ENCODE measurements at regions not wholly inside any gene's neighbourhood (a gene's known extent, or its start where the extent isn't known, plus 50 kb on each side); places are given as distances from the start of the nearest gene placed in this dataset.
"Not testable (repeated sequence)": the region's sequence is repeated elsewhere in the genome, so short reads cannot be mapped to it uniquely, and the experiment has no call there.

DNA sequence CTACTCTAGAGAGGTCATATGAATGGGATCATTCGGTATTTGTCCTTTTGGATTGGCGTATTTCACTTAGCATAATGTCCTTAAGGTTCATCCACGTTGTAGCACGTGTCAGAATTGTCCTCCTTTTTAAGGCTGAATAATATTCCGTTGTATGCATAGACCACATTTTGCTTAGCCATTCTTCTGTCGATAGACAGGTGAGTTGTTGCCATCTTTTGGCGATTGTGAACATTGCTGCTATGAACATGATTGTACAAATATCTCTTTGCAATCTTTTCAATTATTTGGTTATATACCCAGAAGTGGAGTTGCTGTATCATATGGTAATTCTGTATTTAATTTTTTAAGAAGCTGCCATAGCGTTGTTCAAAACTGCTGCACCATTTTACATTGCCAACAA lies 52.4 kb upstream of the GOLGA8J start:
- no peak for DNase-seq

DNA sequence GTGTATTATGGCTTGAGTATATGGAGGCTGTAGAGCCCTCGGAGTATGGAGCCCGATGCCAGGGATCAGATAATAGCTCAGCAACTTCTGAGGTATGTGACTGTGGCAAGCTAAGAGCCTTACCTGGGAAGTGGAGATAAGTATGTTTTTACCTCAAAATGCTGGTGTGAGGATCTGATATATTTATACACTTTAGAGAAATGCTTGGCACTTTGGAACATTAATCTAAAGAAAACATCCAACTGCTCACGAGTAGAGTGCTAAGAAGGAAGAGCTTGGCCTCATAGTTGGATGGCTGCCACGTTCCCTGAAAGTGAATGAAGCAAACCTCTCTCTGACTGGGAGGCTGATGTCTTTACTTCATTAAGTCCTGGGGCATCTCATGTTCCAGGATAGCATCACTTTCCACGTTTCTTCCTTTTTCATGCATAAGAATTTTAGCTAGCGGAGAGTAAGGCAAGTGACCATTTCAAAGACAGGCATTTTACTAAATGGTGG lies 58.9 kb upstream of the GOLGA8J start:
- no peak for DNase-seq

- no peak for DNase-seq
Measured at GRCh38 chr15:30010746-30011145, 72.0 kb upstream of the GOLGA8J start.

DNA sequence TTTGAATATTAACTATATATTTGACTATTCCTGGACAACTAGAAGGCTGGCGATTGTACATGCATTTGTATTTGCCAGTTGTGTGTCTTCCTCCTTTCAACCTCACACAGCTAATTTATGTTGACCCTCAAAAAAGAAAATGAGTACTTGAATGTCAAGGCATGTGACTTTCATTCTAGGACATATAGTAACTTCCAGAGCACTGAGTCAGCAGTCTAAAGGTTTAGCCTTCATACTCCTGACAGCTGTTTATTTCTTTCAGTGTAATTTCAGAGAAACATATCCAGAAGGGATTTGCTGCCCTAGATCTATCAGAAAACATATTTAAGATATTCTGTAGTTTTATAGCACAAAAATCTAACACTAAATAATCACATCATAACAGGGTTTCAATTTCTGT lies 74.6 kb upstream of the GOLGA8J start:
- no peak for DNase-seq

- DNase-seq, result no peak
Measured at GRCh38 chr15:30001602-30002001, 81.2 kb upstream of the GOLGA8J start.

GRCh38 chr15:29998033-29998432 lies 84.7 kb upstream of the GOLGA8J start:
- DNase-seq, result no peak

- no peak for DNase-seq
Measured at GRCh38 chr15:29997499-29997898, 85.3 kb upstream of the GOLGA8J start.

- DNase-seq, result no peak
Measured at GRCh38 chr15:29994284-29994683, 88.5 kb upstream of the GOLGA8J start.

DNA sequence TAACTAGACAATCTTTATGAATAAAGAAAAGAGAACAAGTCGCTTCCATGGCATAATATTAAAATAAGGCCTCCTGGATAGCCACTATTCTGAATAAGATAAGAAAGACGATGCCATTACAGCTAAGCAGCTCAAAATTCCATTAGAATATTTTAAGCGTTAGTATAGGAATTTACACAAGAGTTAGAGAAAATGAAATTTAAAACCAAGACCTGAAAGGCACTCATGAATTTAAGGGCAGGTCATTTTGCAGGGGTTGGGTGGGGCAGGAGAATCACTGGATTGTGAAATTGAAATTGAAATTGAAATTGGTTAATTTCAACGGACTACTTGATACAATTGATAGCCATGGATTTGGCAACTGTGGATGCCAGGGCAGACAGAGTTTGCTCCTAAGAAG lies 91.8 kb upstream of the GOLGA8J start:
- no peak for DNase-seq

DNA sequence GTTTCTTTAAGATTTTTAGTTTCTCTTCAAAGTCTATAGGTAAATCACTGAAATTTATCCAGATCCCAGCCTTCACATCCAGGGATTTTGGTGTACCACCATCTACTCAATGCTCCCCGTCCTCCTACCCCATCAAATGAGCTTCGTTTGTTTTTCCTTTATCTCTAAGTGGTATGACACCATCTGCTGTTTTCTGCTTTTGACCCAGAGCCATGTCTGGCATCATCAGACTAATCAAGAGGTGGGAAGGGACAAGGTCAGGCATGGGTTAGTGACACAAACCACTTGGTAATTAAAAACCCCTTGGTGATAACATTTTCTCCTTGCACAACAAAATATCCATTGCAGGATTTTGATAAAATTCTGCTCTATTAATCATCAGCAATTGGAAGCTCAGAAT lies 92.7 kb upstream of the GOLGA8J start:
- no peak for DNase-seq

- DNase-seq, result no peak
Measured at GRCh38 chr15:29988701-29989100, 94.1 kb upstream of the GOLGA8J start.

GRCh38 chr15:29986946-29987345 lies 95.8 kb upstream of the GOLGA8J start:
- DNase-seq, result no peak

DNA sequence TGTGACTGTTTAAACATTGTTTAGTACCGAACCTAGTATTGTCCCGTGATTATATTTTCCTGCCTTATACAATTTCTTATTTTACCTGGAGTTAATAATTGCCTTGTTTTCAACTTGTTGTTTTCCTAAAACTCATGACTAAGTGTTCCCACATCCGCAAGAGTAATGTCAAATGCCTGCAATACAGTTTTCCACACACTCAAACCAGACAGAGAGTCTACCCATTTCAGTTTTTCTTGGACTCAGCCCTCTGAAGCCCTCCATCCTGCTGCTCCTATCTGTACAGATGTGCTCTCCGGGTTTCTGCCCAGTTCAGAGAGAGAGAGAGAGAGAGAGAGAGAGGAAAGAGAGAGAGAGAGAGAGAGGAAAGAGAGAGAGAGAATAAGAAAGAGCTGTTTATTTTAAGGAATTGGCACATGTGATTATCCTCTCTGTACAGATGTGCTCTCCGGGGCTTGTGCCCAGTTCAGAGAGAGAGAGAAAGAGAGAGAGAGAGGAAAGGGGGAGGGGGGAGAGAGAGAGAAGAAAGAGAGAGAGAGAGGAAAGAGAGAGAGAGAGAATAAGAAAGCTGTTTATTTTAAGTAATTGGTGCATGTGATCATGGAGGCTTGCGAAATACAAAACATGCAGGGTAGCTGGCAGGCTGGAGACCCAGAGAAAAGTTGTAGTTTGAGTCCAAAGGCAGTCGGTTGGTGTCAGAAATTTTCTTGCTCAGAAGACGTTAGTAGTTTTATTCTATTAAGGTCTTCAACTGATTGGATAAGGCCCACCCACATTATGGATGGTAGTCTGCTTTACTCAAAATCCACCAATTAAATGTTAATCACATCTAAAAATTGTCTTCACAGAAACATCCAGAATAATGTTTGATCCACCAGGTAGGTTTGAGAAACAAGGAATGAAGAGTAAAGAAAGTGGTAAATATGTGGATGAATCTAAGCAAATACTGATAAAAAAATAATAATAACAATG lies 104.1 kb upstream of the GOLGA8J start:
- DNase-seq, result no peak

GRCh38 chr15:29974056-29974455 lies 108.7 kb upstream of the GOLGA8J start:
- not testable (repeated sequence) for DNase-seq

- DNase-seq, result no peak
Measured at GRCh38 chr15:29972051-29972450, 110.7 kb upstream of the GOLGA8J start.

DNA sequence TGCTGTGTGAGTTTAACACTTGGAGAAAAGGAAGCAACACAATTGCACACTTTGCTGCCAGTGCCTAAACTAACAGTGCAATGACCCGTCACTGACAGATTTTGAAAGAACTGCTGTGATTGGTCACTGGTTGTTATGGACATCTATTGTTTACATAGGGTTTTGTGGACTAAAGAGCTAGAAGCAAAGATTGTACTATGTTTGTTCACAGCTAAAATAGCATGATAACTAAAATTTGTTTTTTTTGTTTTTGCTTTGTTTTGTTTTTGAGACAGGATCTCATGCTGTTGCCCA lies 112.4 kb upstream of the GOLGA8J start:
- DNase-seq, result no peak

DNA sequence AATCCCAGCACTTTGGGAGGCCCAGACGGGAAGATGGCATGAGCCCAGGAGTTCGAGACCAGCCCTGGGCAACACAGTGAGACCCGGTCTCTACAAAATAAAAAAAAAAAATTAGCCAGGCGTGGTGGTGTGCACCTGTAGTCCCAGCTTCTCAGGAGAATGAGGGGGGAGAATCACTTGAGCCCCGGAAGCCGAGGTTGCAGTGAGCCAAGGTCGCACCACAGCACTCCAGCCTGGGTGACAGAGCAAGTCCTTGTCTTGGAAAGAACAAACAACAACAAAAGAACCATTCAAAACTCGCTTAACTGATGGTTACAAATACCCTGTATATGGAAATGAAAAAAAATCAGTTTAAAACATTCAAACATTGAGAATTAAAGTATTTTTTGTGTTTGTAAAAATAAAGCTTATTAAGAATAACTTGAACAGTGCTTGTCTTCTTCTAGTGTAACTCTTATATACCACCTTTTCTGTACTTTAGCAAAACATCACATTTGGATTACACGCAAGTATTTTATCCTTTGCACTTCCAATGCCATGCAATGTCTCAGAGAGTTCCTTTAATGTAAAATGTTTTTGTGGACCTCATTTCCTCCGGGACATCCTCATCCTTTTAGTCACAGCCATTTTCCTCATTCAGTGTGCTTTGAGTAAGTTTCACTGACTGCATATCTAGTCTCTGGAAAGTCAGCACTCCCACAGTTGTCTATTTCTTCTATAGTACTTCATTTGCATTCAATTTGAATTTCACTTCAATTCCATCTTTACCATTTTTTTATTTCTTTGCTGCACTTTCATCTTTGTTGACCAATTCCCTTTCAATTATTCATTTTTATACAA lies 113.0 kb upstream of the GOLGA8J start:
- DNase-seq, result no peak

- DNase-seq, result no peak
Measured at GRCh38 chr15:29968895-29969561, 113.7 kb upstream of the GOLGA8J start.

DNA sequence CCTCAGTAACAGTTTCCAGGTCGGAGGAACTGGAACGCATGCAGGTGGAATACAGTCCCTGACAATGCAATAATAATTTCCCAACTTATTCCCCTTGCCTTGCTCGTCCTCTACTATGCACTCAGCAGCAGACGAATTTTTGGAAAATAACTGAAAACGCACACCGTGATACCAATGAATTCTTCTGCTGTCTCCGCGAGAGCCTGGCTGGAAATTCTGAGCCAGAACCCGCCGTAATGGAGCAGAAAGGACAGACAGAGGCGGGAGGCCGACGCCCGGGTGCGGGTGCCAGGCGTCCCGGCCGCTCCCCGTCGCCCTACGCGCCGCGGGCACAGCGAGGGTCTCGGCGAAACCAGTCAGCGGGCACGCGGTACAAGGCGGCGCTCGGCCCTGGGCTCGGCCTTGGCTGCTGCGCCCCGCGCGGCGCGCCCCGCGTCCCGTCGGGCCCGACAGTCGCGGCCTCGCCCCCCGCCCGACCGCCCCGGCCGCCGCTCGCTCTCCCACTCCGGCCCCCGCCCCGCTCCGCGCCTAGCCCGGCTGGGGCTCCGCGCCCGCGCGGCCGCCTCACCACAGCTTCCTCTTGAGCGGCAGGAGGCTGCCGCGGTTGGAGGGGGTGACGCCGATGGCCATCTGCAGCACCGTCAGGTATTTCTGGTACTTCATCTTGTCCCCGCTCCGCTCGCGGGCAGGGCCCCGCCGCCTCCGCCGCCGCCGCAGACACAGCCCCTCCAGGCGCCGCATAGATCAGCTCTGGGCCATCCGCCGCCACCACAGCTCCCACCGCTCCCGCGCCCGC lies 114.5 kb upstream of the GOLGA8J start:
- no peak for DNase-seq

GRCh38 chr15:29962407-29962806 lies 120.3 kb upstream of the GOLGA8J start:
- DNase-seq, result no peak

DNA sequence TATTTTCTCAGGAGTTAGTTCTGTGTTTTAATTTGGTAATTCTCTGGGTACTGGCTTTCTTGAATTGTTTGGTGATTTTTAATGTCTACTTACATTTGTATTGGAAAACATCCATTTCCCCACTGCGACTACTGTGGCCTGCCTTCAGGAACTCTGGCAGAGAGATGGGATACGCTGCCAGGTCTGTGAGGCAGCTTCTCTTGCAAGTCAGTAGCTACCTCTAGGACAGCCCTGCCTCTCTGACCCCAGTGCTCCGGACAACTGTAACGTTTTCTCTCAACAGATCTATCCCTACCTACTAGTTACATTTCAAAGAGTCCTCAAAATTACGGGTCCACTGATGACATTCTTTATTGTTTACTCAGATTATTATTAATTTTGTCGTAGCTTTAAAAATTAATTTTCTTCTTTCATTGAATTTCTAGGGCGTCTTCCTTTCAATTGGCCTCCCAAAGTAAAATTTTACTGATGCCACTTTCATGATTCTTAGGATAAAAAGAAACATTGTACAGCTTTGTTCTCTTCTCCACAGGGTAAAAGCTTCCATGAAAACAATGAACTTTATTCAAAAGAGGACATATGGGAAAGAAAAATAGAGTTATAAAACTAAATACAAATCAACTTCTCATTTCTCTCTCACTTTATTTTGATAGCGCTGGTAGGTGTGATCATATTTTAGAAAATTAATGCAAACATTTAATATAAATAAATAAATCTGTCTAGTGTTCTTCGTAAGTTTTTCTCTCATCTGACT lies 123.2 kb upstream of the GOLGA8J start:
- DNase-seq, result no peak

DNA sequence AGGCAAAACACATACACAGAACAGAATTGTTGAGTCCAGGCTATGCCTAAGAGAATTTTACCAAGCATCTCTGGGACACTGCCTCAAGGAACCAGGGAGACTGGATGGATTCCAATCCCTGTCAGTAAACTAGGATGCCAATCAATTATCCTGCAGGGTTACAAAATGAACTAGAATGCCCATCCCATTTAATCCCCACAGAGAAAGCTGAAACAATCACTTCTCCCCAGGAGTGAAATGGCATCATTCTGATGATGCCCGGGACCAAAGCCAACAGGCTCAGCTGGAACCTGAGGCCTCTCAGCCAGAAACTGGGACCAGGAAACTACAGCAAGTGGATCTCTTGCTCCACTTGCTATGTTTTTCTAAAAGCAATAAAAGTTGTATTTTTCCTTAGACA lies 130.0 kb upstream of the TJP1 start:
- DNase-seq, result peak; percentile 3
